H1 (cell line): ENCODE measurements at regions not wholly inside any gene's neighbourhood (a gene's known extent, or its start where the extent isn't known, plus 50 kb on each side); places are given as distances from the start of the nearest gene placed in this dataset.

Source experiments
- CTCF ChIP-seq, 3 experiments: IDR thresholded peaks; 1 replicate in 2 of 3; 2 replicates in 1 of 3; pipeline versions ENCODE4 v1.5.1 to v1.6.1; 2011; ENCODE audit warnings: low read length in 3 of 3, mild to moderate bottlenecking in 3 of 3, inconsistent platforms in 2 of 3, low read depth in 1 of 3, moderate library complexity in 1 of 3; ENCODE audit not compliant: insufficient read depth in 1 of 3; ENCODE audit errors: control extremely low read depth in 1 of 3
- PHF8 ChIP-seq: fragments of 200-600 bp; sonication (generic); conservative IDR thresholded peaks from 2 replicates; pipeline ENCODE4 v1.7.1; 2012; ENCODE audit warnings: low read depth, mild to moderate bottlenecking, inconsistent platforms, low read length, moderate library complexity

- TF ChIP-seq CTCF (IDR thresholded peaks at IDR 0.05; ENCODE audit: control extremely low read depth in 1 of 3, insufficient read depth in 1 of 3, low read depth in 1 of 3, low read length in 3 of 3) (no peak), PHF8 (no peak)
- TF ChIP-seq, all 59 proteins: peak for 0
Observed at GRCh38 chr5:107295914-107296313, 374.8 kb downstream of the EFNA5 start (continued).
